Limb (tissue), 2 donors: ENCODE measurements at regions not wholly inside any gene's neighbourhood (a gene's known extent, or its start where the extent isn't known, plus 50 kb on each side); places are given as distances from the start of the nearest gene placed in this dataset.

Experiments
- DNase-seq, 2 donors: peaks; one replicate each; pipeline ENCODE4 v3.0.0-alpha.2; 2016; ENCODE audit errors: extremely low spot score in 2 of 2

- DNase-seq = no peak
Measured at GRCh38 chr14:56918849-56919574, 108.7 kb upstream of the OTX2 start.

GRCh38 chr14:56905282-56905681 is 95.0 kb upstream of the OTX2 start:
- DNase-seq = no peak

GRCh38 chr14:56903304-56903969 is 93.2 kb upstream of the OTX2 start:
- DNase-seq = no peak

- DNase-seq = no peak
Measured at GRCh38 chr14:56902385-56902784, 92.1 kb upstream of the OTX2 start.

- no peak for DNase-seq
Measured at GRCh38 chr14:56900726-56901125, 90.4 kb upstream of the OTX2 start.

GRCh38 chr14:56899829-56900228 is 89.5 kb upstream of the OTX2 start:
- no peak for DNase-seq

- no peak for DNase-seq
Measured at GRCh38 chr14:56896922-56897321, 86.6 kb upstream of the OTX2 start.

- no peak for DNase-seq
Measured at GRCh38 chr14:56896231-56896630, 86.0 kb upstream of the OTX2 start.

GRCh38 chr14:56895154-56895553 is 84.9 kb upstream of the OTX2 start:
- no peak for DNase-seq

- no peak for DNase-seq
Measured at GRCh38 chr14:56894591-56894991, 84.3 kb upstream of the OTX2 start.

GRCh38 chr14:56892959-56893358 is 82.7 kb upstream of the OTX2 start:
- no peak for DNase-seq

- no peak for DNase-seq
Measured at GRCh38 chr14:56891226-56891625, 80.9 kb upstream of the OTX2 start.

GRCh38 chr14:56889705-56890104 is 79.4 kb upstream of the OTX2 start:
- DNase-seq = no peak

- DNase-seq = no peak
Measured at GRCh38 chr14:56888274-56888673, 78.0 kb upstream of the OTX2 start.

- peak in 1 of 2 donors; percentile 8 for DNase-seq
Measured at GRCh38 chr14:56887216-56887615, 76.9 kb upstream of the OTX2 start.

GRCh38 chr14:56886471-56887062 is 76.3 kb upstream of the OTX2 start:
- no peak for DNase-seq

GRCh38 chr14:56885825-56886224 is 75.5 kb upstream of the OTX2 start:
- DNase-seq = no peak

- DNase-seq = no peak
Measured at GRCh38 chr14:56884617-56885016, 74.3 kb upstream of the OTX2 start.

GRCh38 chr14:56881181-56881580 is 70.9 kb upstream of the OTX2 start:
- no peak for DNase-seq

- no peak for DNase-seq
Measured at GRCh38 chr14:56878766-56879165, 68.5 kb upstream of the OTX2 start.

- DNase-seq = no peak
Measured at GRCh38 chr14:56875104-56875675, 64.9 kb upstream of the OTX2 start.

- no peak for DNase-seq
Measured at GRCh38 chr14:56874375-56874774, 64.1 kb upstream of the OTX2 start.

- no peak for DNase-seq
Measured at GRCh38 chr14:56870336-56870735, 60.1 kb upstream of the OTX2 start.
